ENCODE measurements at regions not wholly inside any gene's neighbourhood (a gene's known extent, or its start where the extent isn't known, plus 50 kb on each side); places are given as distances from the start of the nearest gene placed in this dataset.

DNA sequence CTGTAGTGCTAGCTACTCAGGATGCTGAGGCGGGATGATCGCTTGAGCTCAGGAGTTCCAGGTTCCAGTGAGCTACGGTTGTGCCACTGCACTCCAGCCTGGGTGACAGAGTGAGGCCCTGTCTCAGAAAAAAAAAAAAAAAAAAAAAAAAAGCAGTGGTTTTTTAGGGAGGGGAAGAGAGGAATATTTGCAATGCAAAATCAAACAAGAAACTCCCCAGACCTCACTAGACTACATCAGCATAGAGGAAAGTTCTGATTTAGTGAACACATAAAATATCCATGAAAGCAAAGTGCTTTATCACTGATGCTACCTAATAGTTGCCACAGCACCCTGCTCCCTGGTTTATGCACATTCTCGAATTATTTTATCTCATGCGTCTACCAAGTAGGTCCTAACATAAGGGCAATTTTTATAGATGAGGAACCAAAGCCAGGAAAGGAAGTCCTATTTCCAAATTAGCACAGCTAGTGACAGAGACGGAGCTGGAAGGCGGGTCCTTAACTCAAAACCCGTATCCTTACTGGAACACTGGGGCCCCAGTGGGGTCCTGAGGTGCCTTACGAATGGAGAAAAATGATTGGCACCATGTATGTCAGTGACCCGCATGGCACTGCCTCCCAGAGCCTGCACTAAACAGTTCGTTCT is 50.7 kb upstream of the GPR157 start:
- Histone ChIP-seq H3K4me3 (no peak overlapping the region), H3K36me3 (no peaks in the 10 kb centered on the region), H3K4me1 (peaks cover 0 to 39% (median 9%) of the 10 kb centered on the region in 3 donors), H3K27me3 (peaks cover 22% of the 10 kb centered on the region), H3K27ac (no peak overlapping the region), H3K9me3 (no peaks in the 10 kb centered on the region)
- TF ChIP-seq, protein P1, sequence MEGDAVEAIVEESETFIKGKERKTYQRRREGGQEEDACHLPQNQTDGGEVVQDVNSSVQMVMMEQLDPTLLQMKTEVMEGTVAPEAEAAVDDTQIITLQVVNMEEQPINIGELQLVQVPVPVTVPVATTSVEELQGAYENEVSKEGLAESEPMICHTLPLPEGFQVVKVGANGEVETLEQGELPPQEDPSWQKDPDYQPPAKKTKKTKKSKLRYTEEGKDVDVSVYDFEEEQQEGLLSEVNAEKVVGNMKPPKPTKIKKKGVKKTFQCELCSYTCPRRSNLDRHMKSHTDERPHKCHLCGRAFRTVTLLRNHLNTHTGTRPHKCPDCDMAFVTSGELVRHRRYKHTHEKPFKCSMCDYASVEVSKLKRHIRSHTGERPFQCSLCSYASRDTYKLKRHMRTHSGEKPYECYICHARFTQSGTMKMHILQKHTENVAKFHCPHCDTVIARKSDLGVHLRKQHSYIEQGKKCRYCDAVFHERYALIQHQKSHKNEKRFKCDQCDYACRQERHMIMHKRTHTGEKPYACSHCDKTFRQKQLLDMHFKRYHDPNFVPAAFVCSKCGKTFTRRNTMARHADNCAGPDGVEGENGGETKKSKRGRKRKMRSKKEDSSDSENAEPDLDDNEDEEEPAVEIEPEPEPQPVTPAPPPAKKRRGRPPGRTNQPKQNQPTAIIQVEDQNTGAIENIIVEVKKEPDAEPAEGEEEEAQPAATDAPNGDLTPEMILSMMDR (IDR thresholded peaks at IDR 0.05), result no peak
- TF ChIP-seq POLR2AphosphoS5 (IDR thresholded peaks at IDR 0.05) (no peak), POLR2A (IDR thresholded peaks at IDR 0.05) (no peak)
- no peak for ATAC-seq
- 78 to 90% methylated on average over 8 of the region's 11 CpGs for WGBS, 2 donors (ENCODE audit: low coverage in 1 of 2)

DNA sequence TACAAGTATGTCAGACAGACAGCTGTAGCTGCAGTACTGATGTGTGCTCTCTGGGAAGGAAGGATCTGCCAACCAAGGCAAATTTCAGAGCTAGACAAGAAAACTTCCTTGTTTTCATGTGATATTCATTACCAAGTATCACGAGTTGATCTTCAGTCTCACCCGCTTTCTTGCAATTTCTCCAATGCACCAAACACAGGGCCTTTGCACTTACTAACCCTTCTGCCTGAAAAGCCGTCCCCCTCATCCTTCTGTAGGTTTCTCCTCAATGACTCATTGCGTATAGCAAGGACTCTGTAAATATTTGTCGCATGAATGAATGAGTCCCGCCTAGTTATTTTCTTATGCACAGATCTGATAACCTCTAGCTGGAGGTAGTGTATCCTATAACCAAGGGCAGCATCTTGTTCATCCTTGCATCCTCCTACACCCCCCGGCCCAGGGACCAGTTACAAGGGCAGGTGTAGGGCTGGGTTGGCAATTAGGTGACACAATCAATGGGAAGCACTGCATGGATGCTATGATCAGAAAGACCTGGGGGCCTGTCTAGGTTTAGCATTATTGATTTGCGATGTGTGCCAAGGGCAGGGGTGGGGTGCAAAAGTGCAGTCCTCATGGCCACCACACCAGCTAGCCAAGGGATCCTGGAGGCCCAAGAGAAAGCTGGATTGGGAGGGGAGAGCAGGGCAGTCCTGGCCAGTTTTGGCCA is 51.4 kb upstream of the GPR157 start:
- 88 to 94% methylated on average over 3 to 7 of the region's 8 CpGs for WGBS, 2 donors (ENCODE audit: low coverage in 1 of 2)
- no peak for TF ChIP-seq EP300 (IDR thresholded peaks at IDR 0.05)
- no peak for TF ChIP-seq POLR2A (IDR thresholded peaks at IDR 0.05)
- TF ChIP-seq, protein P1 (IDR thresholded peaks at IDR 0.05), result no peak
- no peak for TF ChIP-seq POLR2AphosphoS5 (IDR thresholded peaks at IDR 0.05)
- Histone ChIP-seq H3K4me1 (peaks cover 0 to 39% (median 9%) of the 10 kb centered on the region in 3 donors), H3K36me3 (no peaks in the 10 kb centered on the region), H3K27ac (peak overlapping the region in 1 of 4 donors; percentile 72), H3K4me3 (peak overlapping the region in 1 of 2 donors; percentile 79), H3K9me3 (no peaks in the 10 kb centered on the region), H3K27me3 (peaks cover 22% of the 10 kb centered on the region)
- no peak for ATAC-seq

DNA sequence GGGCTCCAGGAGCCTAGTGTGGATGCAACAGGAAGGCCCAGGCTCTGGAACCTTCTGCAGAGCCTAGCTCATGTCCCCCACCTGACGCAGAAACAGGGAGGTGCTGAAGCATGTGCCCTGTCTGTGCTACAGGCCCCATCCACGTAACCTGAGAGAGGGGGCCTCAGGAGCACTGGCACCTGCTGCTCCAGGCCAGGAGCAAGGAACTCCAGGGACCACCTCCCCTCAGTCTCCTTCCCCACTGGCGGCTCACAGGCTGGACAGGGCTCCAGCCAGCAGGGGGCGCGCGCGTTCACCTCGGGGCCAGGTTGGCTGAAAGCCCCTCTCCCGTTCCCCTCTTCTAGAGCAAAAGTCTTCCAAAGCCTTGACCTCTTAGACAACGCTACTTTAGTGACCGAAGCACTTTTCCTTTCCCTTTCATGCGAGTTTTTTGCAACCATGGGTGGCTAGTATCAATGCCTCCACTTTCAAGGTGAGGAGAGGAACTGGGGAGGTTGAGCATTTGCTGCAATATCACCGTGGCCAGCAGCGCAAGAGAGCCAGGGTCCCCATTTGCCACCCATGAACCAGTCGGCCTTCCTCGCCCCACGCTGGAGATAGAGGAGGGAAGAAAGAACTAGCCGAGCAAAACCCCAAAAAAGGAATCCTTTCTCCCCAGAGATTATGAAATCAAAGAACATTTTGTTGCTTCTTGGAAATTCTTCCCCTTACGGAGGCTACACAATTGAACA is 52.4 kb upstream of the GPR157 start:
- Histone ChIP-seq H3K9me3 (no peaks in the 10 kb centered on the region), H3K27me3 (peaks cover 22% of the 10 kb centered on the region), H3K4me3 (peak overlapping the region; percentile 43 to 79), H3K4me1 (peaks cover 0 to 39% (median 9%) of the 10 kb centered on the region in 3 donors), H3K27ac (peak overlapping the region in 3 of 4 donors; percentile 50 to 72 (median 64)), H3K36me3 (no peaks in the 10 kb centered on the region)
- no peak for TF ChIP-seq EP300 (IDR thresholded peaks at IDR 0.05)
- TF ChIP-seq POLR2A (IDR thresholded peaks at IDR 0.05), result no peak
- TF ChIP-seq, protein P1 (IDR thresholded peaks at IDR 0.05), result peak in 3 of 4 experiments; percentile 76 to 95 (median 82)
- peak; percentile 46 for ATAC-seq
- WGBS, 2 donors (ENCODE audit: low coverage in 1 of 2), result 6 to 10% methylated on average over 13 to 16 of the region's 19 CpGs

DNA sequence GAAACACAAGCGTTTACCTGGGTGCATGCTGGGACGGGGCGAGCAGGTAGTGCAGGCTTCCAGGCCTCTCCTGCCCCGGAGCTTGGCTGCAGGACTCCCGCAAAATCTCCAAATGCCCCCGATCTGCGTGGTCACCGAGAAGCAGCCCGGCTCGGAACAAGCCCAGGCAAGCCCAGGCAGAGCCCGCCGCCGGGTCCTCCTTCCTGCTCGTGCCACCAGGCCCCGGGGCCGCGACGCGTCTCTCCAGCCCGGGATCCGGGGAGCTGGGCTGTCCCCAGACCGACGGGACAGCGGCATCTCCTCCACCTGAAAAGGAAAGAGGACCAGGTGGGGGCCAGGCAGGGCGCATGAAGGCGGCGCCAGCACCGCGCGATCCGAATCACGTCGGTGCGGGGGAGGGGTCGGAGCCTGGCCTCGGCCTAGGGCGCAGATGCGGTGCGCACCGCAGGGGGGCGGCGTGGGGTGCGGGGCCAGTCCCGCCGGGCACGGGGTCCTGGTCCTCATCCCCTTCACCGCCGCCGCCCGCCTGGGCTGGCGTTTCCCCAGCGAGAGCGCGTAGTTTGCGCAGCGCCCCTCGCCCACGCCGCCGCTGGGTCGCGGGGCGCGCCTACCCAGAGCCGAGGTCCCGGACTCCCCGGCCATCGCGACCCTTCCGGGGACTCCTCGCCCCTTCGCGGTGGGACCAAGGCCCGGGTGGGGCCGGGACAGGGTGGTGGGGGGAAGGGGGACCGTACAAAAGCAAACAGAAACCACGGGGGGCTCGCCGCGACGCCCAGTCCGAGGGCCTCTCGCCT is 52.4 kb upstream of the H6PD start:
- H3K27ac ChIP-seq, result peak overlapping the region in 3 of 4 donors; percentile 50 to 72 (median 64)

More for the DNA sequence above, 52.4 kb upstream of the H6PD start:
- WGBS, 2 donors (ENCODE audit: low coverage in 1 of 2), result 0% methylated on average over 18 of the region's 83 CpGs; no CpG with 5 or more reads in 1 of the 2 donors
- Histone ChIP-seq H3K9me3 (no peaks in the 10 kb centered on the region), H3K4me1 (peaks cover 0 to 39% (median 9%) of the 10 kb centered on the region in 3 donors), H3K36me3 (no peaks in the 10 kb centered on the region), H3K4me3 (peak overlapping the region; percentile 43 to 79), H3K27me3 (peaks cover 22% of the 10 kb centered on the region)
- peak; percentile 52 for ATAC-seq
- no peak for TF ChIP-seq POLR2A (IDR thresholded peaks at IDR 0.05)
- TF ChIP-seq, protein P1 (IDR thresholded peaks at IDR 0.05), result peak in 3 of 4 experiments; percentile 21 to 33 (median 30)
